Endometrium (tissue), 2 donors: ENCODE measurements at regions not wholly inside any gene's neighbourhood (a gene's known extent, or its start where the extent isn't known, plus 50 kb on each side); places are given as distances from the start of the nearest gene placed in this dataset.
"Not testable (repeated sequence)": the region's sequence is repeated elsewhere in the genome, so short reads cannot be mapped to it uniquely, and the experiment has no call there.

Experiments used
- FAIRE-seq: peaks from 2 replicates; lab custom pipeline; 2012; peaks lifted over from hg19 to GRCh38; lab: Jason Lieb, UNC
- donor health status: control.
- donor health status: control.

GRCh38 chr7:131959106-131959812 is 402.8 kb upstream of the PODXL start:
- FAIRE-seq: peak; percentile 35

GRCh38 chr7:131957338-131958020 is 401.1 kb upstream of the PODXL start:
- FAIRE-seq: no peak

- no peak for FAIRE-seq
Observed at GRCh38 chr7:131956864-131957263, 400.4 kb upstream of the PODXL start.

GRCh38 chr7:131955679-131956078 is 399.3 kb upstream of the PODXL start:
- FAIRE-seq: no peak

GRCh38 chr7:131953184-131953583 is 396.8 kb upstream of the PODXL start:
- no peak for FAIRE-seq

- FAIRE-seq: no peak
Observed at GRCh38 chr7:131952365-131952764, 395.9 kb upstream of the PODXL start.

- FAIRE-seq: no peak
Observed at GRCh38 chr7:131950758-131951157, 394.3 kb upstream of the PODXL start.

- FAIRE-seq: no peak
Observed at GRCh38 chr7:131949659-131950058, 393.2 kb upstream of the PODXL start.

- no peak for FAIRE-seq
Observed at GRCh38 chr7:131948434-131949053, 392.1 kb upstream of the PODXL start.

GRCh38 chr7:131947661-131948060 is 391.2 kb upstream of the PODXL start:
- FAIRE-seq: no peak

- no peak for FAIRE-seq
Observed at GRCh38 chr7:131945957-131946544, 389.6 kb upstream of the PODXL start.

GRCh38 chr7:131945313-131945911 is 389.0 kb upstream of the PODXL start:
- no peak for FAIRE-seq

GRCh38 chr7:131944556-131945069 is 388.2 kb upstream of the PODXL start:
- no peak for FAIRE-seq

GRCh38 chr7:131943646-131944045 is 387.2 kb upstream of the PODXL start:
- FAIRE-seq: no peak

- no peak for FAIRE-seq
Observed at GRCh38 chr7:131943211-131943610, 386.8 kb upstream of the PODXL start.

- no peak for FAIRE-seq
Observed at GRCh38 chr7:131942287-131943150, 386.1 kb upstream of the PODXL start.

- no peak for FAIRE-seq
Observed at GRCh38 chr7:131941291-131941690, 384.9 kb upstream of the PODXL start.

- no peak for FAIRE-seq
Observed at GRCh38 chr7:131940621-131941165, 384.3 kb upstream of the PODXL start.

GRCh38 chr7:131938788-131939187 is 382.4 kb upstream of the PODXL start:
- FAIRE-seq: not testable (repeated sequence)

- no peak for FAIRE-seq
Observed at GRCh38 chr7:131937868-131938267, 381.4 kb upstream of the PODXL start.

GRCh38 chr7:131935180-131935579 is 378.8 kb upstream of the PODXL start:
- no peak for FAIRE-seq
